Stomach (tissue), 4 donors: ENCODE measurements at regions not wholly inside any gene's neighbourhood (a gene's known extent, or its start where the extent isn't known, plus 50 kb on each side); places are given as distances from the start of the nearest gene placed in this dataset.

Experiments
- CTCF ChIP-seq, 7 experiments: fragments of 450-650 bp in 4 of 7; fragments of 200-600 bp in 3 of 7; sonication (generic) in 3 of 7; IDR thresholded peaks; one replicate each; pipeline ENCODE4 v1.5.1; 2016 to 2019; ENCODE audit warnings: antibody characterized with exemption in 7 of 7, control low read depth in 2 of 7, mild to moderate bottlenecking in 1 of 7
- EP300 ChIP-seq: sonication (generic); formaldehyde crosslinking; IDR thresholded peaks from one replicate; pipeline ENCODE4 v1.6.1; 2017; ENCODE audit warnings: antibody characterized with exemption

- TF ChIP-seq CTCF (IDR thresholded peaks at IDR 0.05) = no peak
- no peak for TF ChIP-seq EP300
Measured at GRCh38 chr14:94673781-94674231, 61.6 kb downstream of the SERPINA3 start.
